Upper lobe of left lung (tissue), 6 donors: ENCODE measurements at regions not wholly inside any gene's neighbourhood (a gene's known extent, or its start where the extent isn't known, plus 50 kb on each side); places are given as distances from the start of the nearest gene placed in this dataset.

Experiments
- ATAC-seq, 2 donors: fragments of 200-7000 bp; cut with Tn5 transposase; one replicate each; pipeline ENCODE4 v1.9.1; 2022; ENCODE audit warnings: mild to moderate bottlenecking in 2 of 2, moderate library complexity in 2 of 2; ENCODE audit not compliant: low FRiP score in 2 of 2
- DNase-seq, 2 donors: peaks; one replicate each; pipeline ENCODE4 v3.0.0-alpha.2; 2019 to 2020
- H3K27ac ChIP-seq, 4 donors: fragments of 200-600 bp; sonication (generic); one replicate each; pipeline ENCODE4 v1.5.1; 2016 to 2019
- H3K27me3 ChIP-seq, 4 donors: fragments of 200-600 bp; sonication (generic); one replicate each; pipeline ENCODE4 v1.5.1; 2017 to 2019
- H3K36me3 ChIP-seq, 4 donors: fragments of 200-600 bp; sonication (generic); one replicate each; pipeline ENCODE4 v1.5.1; 2016 to 2019
- H3K4me1 ChIP-seq, 4 donors: fragments of 200-600 bp; sonication (generic); one replicate each; pipeline ENCODE4 v1.5.1; 2018 to 2019
- H3K4me3 ChIP-seq, 4 donors: fragments of 200-600 bp; sonication (generic); one replicate each; pipeline ENCODE4 v1.5.1; 2017 to 2019; ENCODE audit warnings: mild to moderate bottlenecking in 2 of 4, moderate library complexity in 1 of 4
- H3K9me3 ChIP-seq, 4 donors: fragments of 200-600 bp; sonication (generic); one replicate each; pipeline ENCODE4 v1.5.1; 2018 to 2019
- CTCF ChIP-seq, 6 experiments: fragments of 450-650 bp in 4 of 6; fragments of 200-600 bp in 2 of 6; sonication (generic) in 2 of 6; IDR thresholded peaks; one replicate each; pipeline ENCODE4 v1.5.1; 2016 to 2019; ENCODE audit warnings: antibody characterized with exemption in 6 of 6
- EP300 ChIP-seq, 4 donors: sonication (generic); formaldehyde crosslinking; IDR thresholded peaks; one replicate each; pipeline ENCODE4 v1.5.1; 2017; ENCODE audit warnings: antibody characterized with exemption in 4 of 4, control low read depth in 2 of 4
- POLR2A ChIP-seq, 4 donors: fragments of 450-650 bp; IDR thresholded peaks; one replicate each; pipeline ENCODE4 v1.5.1; 2016 to 2017; ENCODE audit warnings: antibody characterized with exemption in 4 of 4, mild to moderate bottlenecking in 2 of 4
- POLR2AphosphoS5 ChIP-seq, 2 donors: sonication (generic); formaldehyde crosslinking; IDR thresholded peaks; one replicate each; pipeline ENCODE4 v1.5.1; 2017; ENCODE audit warnings: antibody characterized with exemption in 2 of 2
- WGBS, 2 donors: methylation state at CpG; one replicate each; pipeline ENCODE4 v1.1.5; 2017 to 2018; 5-methylcytosine and 5-hydroxymethylcytosine counted together
- donor health status: DM: no; HTN: no; CAD: no; lungs with moderate emphysema.
- donor health status: DM: no; HTN: yes; CAD: no; lungs with severe emphysema.

DNA sequence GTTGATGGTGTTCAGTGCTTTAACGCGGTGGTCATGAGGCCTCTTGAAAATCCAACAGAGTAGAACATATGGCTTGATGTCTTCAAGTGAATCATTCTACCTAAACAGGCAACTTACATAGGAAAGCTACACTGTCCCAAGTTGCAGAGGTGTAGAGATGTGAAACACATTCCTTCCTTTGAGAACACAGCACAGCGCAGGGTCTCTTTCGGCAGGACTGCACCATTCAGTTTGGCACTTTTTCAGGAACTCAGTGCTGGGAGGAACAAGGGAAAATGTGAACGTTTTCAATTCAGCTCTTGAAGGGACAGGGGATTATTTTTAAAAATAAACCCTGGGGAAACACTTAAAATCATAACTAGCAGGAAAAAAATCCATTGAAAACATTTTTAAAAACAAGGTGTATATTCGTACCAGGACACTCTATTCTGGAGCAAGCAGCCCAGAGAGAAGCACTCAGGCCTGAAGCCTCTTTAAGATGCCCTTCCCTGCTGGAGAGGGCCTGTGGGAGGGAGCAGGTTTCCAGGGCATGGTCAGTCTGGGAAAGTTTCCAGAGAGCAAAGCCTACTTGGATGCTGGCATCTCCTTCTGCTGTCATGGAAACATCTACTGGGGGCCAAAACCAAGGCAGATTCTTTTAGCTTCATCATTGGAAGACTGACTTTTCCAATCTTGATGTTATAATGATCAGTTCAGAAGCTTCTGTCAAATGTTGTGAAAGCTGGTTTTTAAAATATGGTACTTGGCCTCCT is 60.4 kb upstream of the NPVF start:
- Histone ChIP-seq H3K9me3 (no peaks in the 10 kb centered on the region), H3K27ac (no peak overlapping the region), H3K27me3 (no peaks in the 10 kb centered on the region), H3K4me3 (no peak overlapping the region), H3K36me3 (no peaks in the 10 kb centered on the region), H3K4me1 (no peaks in the 10 kb centered on the region)
- ATAC-seq (no peak), DNase-seq (no peak)
- WGBS, 2 donors, result 60 to 69% methylated on average over 6 of the region's 6 CpGs
- TF ChIP-seq POLR2AphosphoS5 (IDR thresholded peaks at IDR 0.05), result no peak
- no peak for TF ChIP-seq EP300 (IDR thresholded peaks at IDR 0.05)
- TF ChIP-seq CTCF (IDR thresholded peaks at IDR 0.05), result no peak
- TF ChIP-seq POLR2A (IDR thresholded peaks at IDR 0.05), result no peak

- Histone ChIP-seq H3K36me3 (no peaks in the 10 kb centered on the region), H3K9me3 (no peaks in the 10 kb centered on the region), H3K27me3 (no peaks in the 10 kb centered on the region), H3K4me3 (no peak overlapping the region), H3K4me1 (no peaks in the 10 kb centered on the region), H3K27ac (no peak overlapping the region)
- ATAC-seq (no peak), DNase-seq (no peak)
- TF ChIP-seq EP300 (IDR thresholded peaks at IDR 0.05), result no peak
- TF ChIP-seq POLR2A (IDR thresholded peaks at IDR 0.05), result no peak
- TF ChIP-seq POLR2AphosphoS5 (IDR thresholded peaks at IDR 0.05), result no peak
- TF ChIP-seq CTCF (IDR thresholded peaks at IDR 0.05), result no peak
- WGBS, 2 donors, result 47 to 54% methylated on average over 1 of the region's 1 CpG
These were observed 61.2 kb upstream of the NPVF start for GRCh38 chr7:25289518-25289917.

DNA sequence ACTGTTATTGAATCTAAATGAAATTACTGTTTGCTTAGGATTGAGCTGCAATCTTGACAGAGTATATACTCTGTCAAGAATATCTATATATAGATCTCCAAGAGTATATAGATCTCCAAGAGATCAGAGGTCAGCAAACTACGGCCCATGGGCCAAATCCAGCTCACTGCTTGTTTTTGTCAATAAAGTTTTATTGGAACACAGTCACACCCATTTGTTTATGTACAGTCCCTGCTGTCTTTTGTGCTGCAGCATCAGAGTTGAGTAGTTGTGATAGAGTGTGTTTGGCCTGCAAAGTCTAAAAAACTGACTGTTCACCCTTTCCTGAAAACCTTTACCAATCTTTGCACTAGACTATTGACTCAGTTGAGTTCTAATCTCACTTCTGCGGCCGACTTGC is 66.3 kb upstream of the NPVF start:
- Histone ChIP-seq H3K36me3 (no peaks in the 10 kb centered on the region), H3K27me3 (no peaks in the 10 kb centered on the region), H3K4me1 (no peaks in the 10 kb centered on the region), H3K9me3 (no peaks in the 10 kb centered on the region), H3K4me3 (no peak overlapping the region), H3K27ac (no peak overlapping the region)
- no peak for DNase-seq
- WGBS, 2 donors, result 79 to 91% methylated on average over 3 of the region's 3 CpGs
- TF ChIP-seq CTCF (IDR thresholded peaks at IDR 0.05), result no peak
- no peak for TF ChIP-seq POLR2AphosphoS5 (IDR thresholded peaks at IDR 0.05)
- TF ChIP-seq EP300 (IDR thresholded peaks at IDR 0.05), result no peak
- TF ChIP-seq POLR2A (IDR thresholded peaks at IDR 0.05), result no peak
- no peak for ATAC-seq

DNA sequence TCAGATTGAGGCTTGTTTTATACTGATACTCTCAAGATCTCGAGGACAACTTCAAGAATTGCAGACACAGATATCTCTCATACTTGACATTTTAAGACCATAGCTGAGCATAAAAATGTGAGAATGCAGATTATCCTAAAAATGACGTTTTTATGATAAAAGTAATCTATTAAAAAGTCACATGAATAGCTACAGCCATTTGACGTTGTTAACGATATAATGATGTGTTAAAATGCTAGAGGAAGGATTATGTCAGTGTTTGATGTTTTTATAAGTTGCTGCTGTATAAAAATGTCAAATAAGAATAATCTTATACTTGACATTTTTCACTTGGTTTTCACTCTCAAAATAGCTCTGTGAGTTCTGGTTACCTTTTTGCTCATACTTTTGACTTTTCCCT is 67.1 kb upstream of the NPVF start:
- no peak for DNase-seq
- TF ChIP-seq EP300 (IDR thresholded peaks at IDR 0.05), result no peak
- no peak for TF ChIP-seq POLR2AphosphoS5 (IDR thresholded peaks at IDR 0.05)
- TF ChIP-seq POLR2A (IDR thresholded peaks at IDR 0.05), result no peak
- no peak for TF ChIP-seq CTCF (IDR thresholded peaks at IDR 0.05)

GRCh38 chr7:25296086-25296485 is 67.8 kb upstream of the NPVF start:
- ATAC-seq, result no peak
- no peak overlapping the region for H3K4me3 ChIP-seq
- no peaks in the 10 kb centered on the region for H3K4me1 ChIP-seq
- no peak overlapping the region for H3K27ac ChIP-seq
- 94 to 95% methylated on average over 3 of the region's 3 CpGs for WGBS, 2 donors
- no peaks in the 10 kb centered on the region for H3K9me3 ChIP-seq
- DNase-seq, result no peak
- no peaks in the 10 kb centered on the region for H3K27me3 ChIP-seq
- H3K36me3 ChIP-seq, result no peaks in the 10 kb centered on the region
- TF ChIP-seq POLR2A (IDR thresholded peaks at IDR 0.05), result no peak
- TF ChIP-seq EP300 (IDR thresholded peaks at IDR 0.05), result no peak
- no peak for TF ChIP-seq CTCF (IDR thresholded peaks at IDR 0.05)
- TF ChIP-seq POLR2AphosphoS5 (IDR thresholded peaks at IDR 0.05), result no peak

More for the DNA sequence above, 67.1 kb upstream of the NPVF start:
- Histone ChIP-seq H3K4me1 (no peaks in the 10 kb centered on the region), H3K27me3 (no peaks in the 10 kb centered on the region), H3K36me3 (no peaks in the 10 kb centered on the region), H3K9me3 (no peaks in the 10 kb centered on the region), H3K4me3 (no peak overlapping the region), H3K27ac (no peak overlapping the region)
- no peak for ATAC-seq
- WGBS, 2 donors, result 48 to 50% methylated on average over 4 of the region's 4 CpGs
